ENCODE measurements at regions not wholly inside any gene's neighbourhood (a gene's known extent, or its start where the extent isn't known, plus 50 kb on each side); places are given as distances from the start of the nearest gene placed in this dataset.

DNA sequence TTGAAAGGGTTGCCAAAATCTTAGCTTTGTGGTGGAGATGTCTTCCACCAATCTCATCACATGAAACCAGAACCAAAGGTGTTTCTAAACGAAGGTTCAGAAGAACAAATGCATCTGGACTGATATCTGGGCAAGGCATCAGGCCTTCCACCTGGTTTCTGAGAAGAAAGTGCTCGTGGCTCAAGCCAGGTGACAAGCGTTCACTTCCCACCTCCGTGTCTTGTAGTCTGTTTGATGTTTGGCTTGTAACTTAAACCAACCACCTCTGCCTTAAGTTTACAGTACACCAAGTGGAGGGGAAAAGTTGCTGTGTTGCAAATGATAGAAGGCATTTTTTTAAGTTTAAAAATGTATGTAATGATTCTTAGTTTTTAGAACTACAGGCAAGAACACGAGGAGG lies 66.9 kb upstream of the MAP3K7 start:
- no peak for DNase-seq (ENCODE audit: low read depth, low spot score)

GRCh38 chr6:90650041-90650940 lies 63.4 kb upstream of the MAP3K7 start:
- DNase-seq (ENCODE audit: low read depth, low spot score) = no peak

- no peak for DNase-seq (ENCODE audit: low read depth, low spot score)
Observed at GRCh38 chr6:90648873-90649272, 62.0 kb upstream of the MAP3K7 start.

DNA sequence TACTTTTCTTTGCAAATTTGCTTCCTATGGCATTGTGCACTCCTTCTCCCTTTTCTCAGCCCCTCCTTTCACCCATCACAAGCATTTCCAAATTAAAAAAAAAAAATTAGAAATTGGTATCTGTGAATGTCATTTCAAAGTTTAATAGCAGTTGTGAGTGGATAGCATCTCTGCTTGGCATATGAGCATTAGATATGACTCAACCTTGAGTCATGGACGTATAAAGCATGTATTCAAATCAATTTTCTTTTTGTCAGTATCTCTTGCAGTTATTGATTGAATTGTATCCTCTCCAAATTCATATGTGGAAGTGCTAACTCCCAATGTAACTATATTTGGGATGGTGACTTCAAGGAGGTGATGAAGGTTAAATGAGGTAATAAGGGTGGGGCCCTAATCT lies 60.1 kb upstream of the MAP3K7 start:
- DNase-seq (ENCODE audit: low read depth, low spot score) = no peak

GRCh38 chr6:90645634-90646033 lies 58.8 kb upstream of the MAP3K7 start:
- no peak for DNase-seq (ENCODE audit: low read depth, low spot score)

DNA sequence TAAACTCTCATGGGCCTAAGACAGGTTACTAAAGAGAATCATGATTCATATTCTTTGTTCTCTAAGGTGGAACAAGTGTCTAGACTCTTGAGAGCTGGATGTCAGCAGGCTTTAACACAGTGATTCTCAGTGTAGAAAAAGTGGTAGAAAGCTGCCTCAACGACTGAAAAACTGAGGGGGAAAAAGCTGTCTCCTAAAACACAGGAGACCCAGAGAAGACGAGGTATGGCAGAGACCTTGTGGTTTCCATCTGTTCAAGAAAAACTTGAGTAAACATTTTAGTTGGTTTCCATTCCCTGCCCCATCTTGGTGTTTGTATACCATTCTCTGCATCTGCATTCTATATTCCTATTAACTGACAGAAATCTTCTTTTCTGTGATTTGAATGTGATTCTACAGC lies 57.6 kb upstream of the MAP3K7 start:
- DNase-seq (ENCODE audit: low read depth, low spot score) = no peak

DNA sequence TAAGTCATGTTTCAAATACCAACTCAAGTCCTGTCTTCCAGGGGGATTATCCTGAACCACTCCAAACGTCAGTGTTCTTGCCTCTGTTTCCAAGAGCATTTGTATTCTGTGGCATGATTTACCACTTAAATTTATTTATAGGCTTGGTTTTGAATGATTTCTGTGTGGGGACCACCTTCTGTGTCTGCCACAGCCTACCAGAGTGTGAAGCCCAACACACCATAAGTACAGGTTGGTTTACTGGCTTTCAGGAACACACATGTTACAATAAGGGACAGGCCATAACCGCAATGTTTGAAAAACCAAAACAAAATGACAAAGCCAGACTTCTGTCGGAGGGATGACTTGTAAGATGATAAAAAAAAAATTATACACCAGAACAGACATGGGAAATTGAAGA lies 56.5 kb upstream of the MAP3K7 start:
- DNase-seq (ENCODE audit: low read depth, low spot score) = peak; percentile 29

DNA sequence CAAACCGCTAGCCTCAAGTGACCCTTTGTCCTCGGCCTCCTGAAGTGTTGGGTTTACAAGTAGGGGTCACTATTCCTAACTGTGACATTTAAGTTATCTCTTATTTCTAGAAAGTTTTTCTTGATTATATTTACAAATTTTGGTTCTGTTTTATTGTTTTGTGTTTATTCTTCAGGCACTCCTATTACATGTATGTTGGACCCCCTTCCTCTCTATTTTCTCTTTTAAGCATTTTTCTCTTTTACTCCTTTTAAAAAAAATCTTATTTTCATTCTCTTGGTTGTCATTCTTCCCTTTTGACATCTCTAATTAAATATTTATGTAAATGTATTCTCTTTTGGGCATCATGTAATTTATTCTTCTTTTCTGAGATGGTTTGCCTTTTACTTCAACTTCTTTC lies 50.4 kb upstream of the MAP3K7 start:
- DNase-seq (ENCODE audit: low read depth, low spot score) = no peak

Measured in ELF-1 (cell line).